Globus pallidus (tissue), 1 donor: ENCODE measurements at regions not wholly inside any gene's neighbourhood (a gene's known extent, or its start where the extent isn't known, plus 50 kb on each side); places are given as distances from the start of the nearest gene placed in this dataset.
A peak's percentile ranks its signal among the peaks of the same experiment; 100 is the strongest.

Experiments used
- DNase-seq: peaks from one replicate; pipeline ENCODE4 v3.0.0-alpha.2; 2015; ENCODE audit warnings: low spot score

DNA sequence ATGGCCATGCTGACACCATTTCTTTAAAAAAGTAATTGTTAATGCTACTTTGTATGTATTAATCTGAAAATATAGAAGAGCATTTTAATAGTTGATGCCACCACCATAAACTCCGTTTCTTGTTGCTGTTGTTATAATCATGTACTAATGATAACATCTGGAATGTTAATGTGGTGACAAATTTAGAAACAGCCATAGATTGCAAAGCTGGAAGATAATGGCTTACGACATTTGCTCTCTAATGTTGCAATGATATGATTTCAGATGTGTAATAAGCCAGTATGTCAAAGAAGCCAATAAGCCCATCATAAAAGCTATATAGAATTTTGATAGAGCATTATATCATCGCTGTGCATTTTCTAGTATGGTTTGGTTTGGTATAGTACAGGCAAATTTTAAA is 579.4 kb upstream of the ZFP42 start:
- DNase-seq: no peak

DNA sequence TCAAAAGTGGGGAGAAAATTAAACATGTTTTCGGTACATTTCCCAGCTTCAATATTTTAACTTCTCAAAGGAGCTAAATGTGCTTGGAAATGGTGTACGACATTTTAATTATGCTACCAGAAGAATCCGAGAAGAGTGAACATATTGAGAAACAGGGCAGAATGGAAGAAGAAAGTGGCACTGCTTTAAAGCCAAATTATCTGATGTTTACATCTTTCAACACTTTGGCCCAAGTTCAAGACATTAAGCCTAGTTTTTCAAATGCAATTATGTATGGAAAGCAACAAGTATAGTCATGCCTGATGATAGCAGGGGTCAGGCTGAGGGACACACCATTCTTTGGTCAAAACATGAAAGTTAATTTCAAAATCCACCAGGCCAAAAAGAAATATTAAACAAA is 577.9 kb upstream of the ZFP42 start:
- no peak for DNase-seq

DNA sequence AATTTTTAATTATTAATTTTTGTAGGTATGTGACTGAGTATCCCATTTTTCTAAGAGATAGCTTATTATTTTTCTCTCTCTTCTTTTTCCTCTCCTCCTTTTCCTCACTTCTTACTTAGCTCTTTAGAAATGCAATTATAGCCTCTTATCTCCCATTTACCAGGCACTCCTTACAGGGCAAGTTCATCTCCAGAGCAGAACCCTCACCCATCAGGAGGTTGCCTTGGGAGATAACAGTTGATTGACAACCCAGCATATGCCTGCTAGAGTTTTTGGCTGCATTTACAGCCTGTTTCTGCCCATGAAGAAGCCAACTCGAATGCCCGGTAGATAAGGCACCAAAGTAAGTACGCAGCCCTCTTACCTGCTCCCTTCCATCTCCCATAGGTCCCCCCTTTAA is 572.9 kb upstream of the ZFP42 start:
- no peak for DNase-seq

DNA sequence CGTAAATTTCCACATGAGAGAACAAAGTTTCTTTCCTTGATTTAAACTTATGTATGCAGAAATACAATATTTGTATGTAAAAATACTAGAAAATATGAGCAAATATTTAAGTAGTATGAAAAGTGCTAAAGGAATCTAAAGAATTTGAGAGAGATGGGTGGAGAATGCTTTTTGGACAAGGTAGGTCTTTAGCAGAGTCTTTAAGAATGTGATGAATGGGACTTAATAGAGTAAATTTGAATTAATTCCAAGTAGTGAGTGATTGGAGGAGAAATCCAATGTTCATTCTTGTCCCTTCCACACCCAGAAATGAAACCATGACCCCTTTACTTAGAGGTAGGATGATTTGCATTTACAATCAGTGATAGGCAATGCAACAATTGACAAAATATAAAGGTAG is 570.9 kb upstream of the ZFP42 start:
- no peak for DNase-seq

DNA sequence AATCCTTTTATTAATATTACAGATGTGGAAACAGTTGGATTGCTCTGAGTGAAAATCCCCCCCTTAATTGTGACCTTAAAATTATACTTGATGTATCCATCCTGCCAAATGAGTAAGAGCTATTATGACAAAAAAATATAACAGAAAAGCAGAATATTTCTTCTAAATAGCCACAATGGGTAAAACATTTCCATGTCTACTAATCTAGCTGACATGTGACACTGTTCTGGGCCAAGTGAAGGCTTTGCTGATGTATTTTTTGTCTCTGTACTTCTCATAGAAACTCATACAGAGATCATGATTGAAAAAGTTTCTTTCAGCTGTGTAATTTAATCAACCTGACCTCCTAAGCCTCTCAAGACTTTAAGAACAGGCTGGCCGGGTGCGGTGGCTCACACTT is 569.1 kb upstream of the ZFP42 start:
- DNase-seq: no peak

DNA sequence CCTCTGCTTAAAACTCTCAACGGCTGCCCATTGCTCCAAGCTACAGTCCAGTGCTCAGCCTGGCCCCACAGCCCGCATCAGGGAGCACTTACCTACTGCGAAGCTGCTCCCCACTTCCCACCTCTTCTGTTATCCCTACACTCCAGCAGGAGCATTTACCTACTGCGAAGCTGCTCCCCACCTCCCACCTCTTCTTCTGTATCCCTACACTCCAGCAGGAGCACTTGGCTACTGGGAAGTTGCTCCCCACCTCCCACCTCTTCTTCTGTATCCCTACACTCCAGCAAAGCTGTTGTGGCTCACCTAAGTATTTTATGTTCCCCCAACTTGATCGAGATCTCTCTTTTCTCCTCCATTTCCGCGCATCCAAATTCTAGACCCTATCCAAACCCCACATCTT is 563.3 kb upstream of the ZFP42 start:
- no peak for DNase-seq

DNA sequence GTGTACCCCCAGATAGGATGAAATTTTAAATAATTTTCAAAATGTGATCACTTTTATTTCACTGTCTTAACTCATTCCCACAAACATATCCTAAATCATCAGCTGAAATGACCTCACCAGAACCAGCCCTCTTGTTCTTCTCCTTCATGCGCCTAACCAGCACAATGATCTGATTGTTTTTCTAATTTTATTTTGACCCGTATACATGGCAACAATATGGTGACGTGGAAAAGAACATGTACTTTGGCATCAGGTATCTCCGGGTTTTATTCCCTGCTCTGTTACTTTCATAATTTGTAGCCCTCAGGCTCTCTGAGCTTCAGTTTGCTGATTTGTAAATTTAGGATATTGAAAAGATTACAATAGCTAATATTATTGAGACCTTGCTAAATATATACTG is 562.4 kb upstream of the ZFP42 start:
- DNase-seq: no peak

DNA sequence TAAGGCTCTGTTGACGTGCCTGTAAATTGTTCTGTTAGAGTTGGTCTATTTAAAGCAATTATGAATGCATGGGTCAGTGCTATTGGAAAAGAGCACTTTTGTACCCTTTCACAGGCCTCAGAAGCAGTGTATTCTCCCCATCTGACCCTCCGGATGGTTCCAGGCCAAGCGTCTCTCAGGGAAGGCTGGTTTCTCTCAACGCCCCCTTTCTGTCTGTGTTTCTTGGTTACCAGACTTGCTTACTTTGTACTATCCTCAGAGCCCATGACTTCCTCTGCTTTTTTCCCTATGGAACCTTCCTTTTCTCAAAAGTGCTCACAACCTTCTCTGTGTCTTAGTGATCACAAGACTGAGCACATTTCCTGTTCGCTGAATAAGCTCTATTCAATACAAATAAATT is 559.3 kb upstream of the ZFP42 start:
- DNase-seq: peak; percentile 47

DNA sequence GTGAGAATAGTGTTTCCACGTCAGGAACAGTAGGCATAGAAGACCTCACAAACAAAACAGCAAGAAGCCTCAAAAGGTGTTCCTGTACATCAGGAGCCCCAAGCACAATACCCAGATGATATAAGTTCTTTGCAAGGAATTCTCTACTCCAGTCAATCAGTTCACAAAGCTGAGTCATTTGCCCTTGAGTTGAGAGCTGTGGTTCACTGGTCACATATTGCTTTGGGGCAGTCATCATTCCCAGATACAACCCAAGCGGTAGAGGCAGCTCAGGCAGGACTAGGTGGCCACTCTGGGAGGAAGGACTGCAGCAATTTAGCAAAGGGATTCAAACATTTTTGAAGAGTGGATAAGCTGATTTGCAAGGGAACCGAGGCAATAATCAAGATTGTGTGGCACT is 551.5 kb upstream of the ZFP42 start:
- no peak for DNase-seq

DNA sequence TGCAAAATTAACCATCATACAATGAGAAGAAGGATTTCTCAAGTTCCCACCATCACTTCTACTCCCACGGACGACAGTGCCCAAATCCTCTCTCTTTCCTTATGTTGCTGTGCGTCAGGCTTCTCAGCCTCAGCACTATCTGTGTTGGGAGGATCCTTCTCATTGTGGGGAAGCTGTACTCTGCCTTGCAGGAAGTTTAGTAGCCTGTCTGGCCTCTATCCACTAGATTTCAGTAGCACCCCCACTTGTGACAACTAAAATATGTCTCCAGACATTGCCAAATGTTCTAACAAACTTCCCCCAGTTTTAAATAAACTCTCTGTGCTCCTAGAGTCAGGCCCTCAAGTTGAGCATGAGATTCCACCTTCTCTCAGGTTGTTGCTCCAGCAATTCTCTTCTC is 545.9 kb upstream of the ZFP42 start:
- no peak for DNase-seq

DNA sequence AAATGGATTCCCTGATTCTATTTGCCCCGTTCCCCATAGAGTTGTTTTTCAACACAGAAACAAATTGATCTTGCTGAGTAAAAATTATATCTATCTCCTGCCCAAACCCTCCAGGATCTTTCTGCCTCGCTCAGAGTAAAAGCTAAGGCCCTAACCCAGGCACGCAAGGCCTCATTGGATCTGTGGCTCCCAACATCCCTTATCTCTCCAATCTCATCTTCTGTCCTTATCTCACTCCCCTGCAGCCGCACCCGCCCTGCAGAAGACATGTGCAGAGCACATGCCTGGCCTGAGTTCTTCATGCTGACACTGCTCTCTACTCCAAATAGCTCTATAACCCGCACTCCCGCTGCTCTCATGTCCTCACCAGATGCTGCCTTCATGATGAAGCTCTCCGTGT is 543.8 kb upstream of the ZFP42 start:
- DNase-seq: no peak

DNA sequence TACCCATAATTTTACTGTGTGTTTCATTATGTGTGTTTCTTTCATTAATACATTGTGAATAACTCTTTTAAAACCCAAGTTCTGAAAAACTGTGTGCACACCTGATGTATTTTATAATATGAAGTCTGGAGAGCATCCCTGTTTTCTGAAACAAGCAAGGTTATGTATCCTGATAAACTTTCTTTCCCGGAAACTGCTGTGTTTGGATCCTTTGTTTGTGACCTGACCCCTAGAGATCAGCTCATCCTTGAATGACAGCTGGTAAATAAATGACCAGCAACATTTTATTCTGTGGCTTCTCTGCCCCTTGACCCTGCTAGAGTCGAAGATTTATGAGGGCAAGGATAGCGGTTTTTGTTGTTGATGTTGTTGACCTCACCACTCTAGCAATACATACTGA is 535.6 kb upstream of the ZFP42 start:
- no peak for DNase-seq

DNA sequence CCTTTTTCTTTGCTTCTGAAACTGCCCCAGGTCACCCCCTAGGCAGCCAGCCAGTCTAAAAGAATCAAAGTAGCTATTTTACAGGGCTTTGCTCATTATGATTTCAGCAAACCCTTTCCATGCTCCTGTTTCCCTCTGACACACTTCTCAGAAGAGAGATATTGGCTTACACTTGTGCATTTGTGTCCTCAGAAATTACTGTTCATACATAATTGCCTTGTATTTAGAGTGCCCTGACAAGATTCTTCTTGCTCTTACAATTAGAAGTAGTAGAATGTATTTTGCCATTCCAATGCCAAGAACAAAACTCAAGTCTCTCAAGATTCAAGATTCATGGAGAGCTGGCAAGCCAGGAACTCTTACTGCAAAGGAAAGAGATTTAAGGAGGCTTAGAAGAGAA is 531.0 kb upstream of the ZFP42 start:
- peak; percentile 31 for DNase-seq

DNA sequence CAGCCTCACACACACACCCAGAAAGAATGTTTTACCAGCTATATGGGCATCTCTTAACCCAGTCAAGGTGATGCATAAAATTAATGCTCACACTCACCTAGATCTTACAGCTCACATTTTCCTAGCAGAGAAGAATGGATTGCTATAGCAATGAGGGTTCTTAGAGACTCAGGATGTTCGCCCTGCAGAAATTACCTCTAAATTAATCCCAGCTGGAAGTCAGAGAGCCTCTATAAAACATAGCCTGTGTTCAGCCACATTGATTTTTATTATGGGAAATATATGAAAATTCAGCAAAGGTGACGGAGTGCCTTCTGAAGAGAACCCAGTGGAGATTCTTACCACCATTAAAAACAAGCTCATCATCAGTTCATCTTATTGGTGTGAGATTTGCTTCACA is 528.3 kb upstream of the ZFP42 start:
- DNase-seq: no peak

DNA sequence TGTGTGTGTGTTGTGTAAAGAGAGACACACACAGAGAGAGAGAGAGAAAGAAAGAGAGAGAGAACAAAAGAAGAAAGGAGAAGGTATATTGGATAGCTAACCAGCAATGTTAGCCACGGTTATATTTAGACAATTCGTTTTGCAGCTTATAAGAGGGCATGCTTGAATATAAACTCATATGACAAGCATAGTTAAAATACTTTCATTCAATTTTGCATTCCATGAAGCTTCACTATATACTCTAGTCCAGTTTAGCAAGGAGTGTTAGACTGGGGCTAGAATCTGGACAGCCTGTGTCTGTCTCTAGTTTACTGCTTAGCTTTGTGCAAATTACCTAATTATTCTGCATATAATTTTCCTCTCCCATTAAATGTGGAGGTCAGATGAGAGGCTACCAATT is 525.9 kb upstream of the ZFP42 start:
- DNase-seq: no peak

DNA sequence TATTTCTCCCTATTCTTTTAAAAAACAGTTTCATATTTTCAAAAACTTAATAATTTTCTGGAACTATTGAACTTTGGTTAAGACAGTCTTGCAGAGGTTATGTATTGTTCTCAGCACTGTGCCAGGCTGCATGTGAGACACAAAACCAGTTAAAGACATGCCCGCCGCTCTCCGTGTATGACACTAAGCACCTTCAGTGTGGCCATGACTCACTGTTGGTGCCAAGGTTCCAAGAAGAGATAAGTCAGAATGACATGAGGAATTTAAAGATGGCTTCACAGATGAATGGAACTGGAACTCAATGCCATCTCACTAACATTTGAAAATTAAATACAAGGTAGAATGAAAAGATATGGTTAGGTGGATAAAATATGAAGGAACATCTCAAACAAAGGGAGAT is 525.5 kb upstream of the ZFP42 start:
- DNase-seq: no peak

DNA sequence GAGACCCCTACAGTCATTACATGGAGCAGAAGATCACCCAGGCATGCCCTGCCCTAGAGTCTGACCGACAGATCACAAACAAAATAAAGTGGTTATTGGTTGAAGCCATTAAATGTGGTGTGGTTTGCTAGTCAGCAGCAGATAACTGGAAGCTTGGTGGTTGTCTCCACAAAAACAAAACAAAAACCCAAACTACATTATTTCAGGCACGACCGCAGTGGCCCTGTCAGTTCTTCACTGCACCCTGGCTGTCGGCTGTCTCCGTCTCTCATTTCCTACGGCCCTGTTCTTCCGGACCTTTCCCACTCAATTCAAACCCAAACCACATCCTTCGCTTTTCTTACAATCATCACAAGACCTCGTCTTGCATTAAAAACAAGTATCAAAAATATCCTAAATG is 521.3 kb upstream of the ZFP42 start:
- no peak for DNase-seq

DNA sequence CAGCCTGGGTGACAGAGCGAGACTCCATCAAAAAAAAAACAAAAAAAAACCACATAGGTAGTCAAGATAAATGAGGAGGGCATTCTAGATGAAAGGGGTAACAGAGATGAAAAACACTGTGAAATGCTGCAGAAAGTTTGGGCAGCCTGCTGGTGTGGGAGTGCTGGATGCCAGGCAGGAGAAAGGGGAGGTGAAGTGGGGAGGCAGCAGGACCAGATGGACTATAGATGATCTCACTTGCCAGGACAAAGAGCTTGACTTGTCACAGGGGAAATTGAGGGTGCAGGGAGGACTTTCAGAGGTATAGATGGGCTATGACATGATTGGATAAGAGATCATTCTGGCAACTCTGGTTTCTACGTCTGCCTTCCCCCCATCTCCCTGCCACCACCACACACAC is 519.7 kb upstream of the ZFP42 start:
- DNase-seq: no peak

DNA sequence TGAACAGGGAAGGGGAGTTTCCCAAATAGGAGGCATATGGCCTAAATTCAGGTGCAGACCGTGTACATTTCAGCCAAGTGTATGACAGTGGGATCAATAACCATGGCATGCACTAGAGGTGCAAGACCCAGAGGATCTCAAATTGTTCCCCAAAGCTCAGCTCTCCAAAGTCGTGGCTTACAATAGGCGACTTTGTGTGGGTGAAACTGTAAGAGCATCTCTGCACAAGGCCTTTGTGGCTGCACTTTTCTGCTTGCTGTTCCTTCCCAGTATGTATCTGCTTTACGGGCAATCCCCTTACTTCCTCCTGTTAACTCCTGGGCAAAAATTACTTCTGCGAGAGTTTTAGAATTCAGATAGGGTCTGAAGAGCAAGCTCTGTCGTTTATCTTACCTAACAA is 518.3 kb upstream of the ZFP42 start:
- no peak for DNase-seq

DNA sequence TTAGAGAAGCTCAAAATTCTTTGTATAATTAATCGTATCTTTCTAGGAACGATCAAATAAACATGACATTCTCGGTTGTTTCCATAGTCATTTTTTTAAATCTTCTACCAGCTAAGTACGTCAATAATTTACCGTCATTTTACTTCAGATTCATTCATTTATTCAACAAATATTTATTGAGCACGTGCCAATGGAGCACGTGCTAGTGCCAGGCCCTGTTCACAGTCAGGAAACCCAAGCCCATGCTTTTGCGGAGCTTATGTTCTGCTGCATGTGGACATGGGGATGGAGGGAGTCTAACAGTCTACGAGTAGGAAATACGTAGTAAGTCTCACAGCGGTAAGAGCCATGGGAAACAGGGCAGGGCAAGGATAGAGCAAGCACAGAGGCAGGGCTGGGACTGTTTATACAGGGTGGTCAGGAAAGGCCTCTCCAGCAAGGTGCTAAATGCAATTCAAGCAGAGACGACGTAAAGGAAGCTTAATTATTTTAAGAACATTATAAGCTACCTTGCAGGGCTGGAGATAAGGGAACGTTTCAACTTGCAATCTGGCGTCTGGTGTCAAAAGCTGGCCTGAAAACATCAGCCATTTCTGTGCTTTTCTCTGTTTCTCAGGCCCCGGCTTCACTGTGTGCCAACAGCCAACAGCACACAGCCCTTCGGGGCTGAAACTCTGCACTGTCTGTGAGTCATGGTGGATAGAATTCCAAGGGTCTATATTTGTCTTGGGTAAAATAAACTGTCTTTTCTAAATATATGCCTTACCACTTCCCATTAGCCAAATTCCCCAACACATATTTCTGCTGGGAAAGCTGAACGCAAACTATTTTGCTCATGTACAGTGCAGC is 517.1 kb upstream of the ZFP42 start:
- DNase-seq: no peak

DNA sequence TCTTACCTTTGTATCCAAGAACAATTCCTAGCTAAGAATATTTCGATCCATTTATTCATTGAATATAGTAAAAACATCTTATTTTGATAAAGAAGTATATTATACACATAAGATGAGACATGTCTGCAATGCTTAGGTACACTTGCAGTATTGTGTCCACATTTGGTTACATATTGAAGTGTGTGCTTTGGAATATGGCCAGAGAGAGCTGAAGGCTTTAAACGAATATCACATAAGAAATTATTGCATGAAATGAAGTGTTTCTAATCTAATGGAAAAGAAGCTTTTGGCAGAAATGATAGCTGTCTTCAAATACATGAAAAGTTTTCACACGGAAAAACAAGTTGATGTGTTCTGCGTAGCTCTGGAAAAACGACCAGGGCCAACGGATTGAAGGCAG is 516.1 kb upstream of the ZFP42 start:
- no peak for DNase-seq

DNA sequence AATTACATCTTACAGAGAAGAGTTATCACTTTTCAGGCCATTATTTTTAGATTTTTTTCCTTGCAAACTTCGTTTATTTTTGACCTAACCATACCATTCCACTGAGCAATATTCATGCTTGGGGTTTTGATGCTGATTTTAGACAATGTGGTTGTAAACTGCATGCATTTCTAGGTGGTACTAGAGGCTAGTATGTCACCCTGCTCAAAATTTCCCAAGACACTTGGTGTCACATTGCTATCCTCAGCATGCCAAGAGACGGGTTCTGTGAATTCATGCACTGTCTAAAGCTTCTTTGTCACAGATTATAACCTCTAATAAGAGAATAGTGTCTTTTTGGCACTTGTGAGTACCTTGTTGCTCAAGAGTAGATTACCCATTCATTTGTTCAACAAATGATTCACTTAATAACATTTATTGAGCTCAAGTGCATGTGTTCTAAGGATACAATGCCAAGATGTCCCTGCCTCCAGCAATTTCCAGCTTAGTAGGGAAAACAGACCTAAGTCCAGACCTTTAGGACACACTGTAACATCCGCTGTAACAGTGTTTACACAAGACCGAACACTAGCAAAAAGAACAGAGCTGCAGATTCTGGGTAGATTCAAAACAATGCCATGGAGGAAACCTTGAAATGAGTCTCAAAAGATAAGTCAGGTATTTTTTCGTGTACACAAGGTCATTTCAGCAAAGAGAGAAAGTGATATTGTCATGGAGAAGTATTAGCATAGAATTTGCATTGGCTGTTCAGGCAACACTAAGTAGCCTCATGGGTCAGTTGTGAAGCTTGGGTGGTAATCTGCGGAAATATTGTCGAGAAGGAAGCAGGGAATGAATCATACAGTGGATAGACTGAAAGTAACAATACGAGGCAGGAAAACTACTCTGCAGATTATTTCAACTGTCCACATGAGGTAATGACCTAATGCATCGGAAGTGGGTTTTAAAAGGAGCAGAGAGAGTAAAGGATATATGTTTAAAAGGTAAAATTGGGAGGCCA is 515.1 kb upstream of the ZFP42 start:
- DNase-seq: no peak

DNA sequence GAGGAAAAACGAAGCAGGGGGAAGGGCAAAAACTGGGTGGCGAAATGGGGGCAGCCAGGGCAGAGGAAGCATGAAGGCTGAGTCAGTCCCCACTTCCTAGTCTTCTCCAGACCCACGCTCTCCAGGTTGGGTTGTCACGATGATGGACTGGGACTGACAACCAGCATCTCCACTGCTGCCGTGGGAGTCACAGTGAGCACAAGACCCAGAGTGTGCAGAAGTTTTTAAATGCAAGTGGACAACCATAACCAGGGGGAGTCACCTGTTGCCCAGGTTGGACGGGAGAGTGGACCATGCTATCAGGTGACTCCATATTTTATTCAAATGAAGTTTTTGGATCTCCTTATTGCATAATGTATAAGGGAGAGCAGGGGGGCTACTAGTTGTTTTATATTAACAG is 511.4 kb upstream of the ZFP42 start:
- DNase-seq: no peak
